Medulla oblongata (tissue), 1 donor: ENCODE measurements at regions not wholly inside any gene's neighbourhood (a gene's known extent, or its start where the extent isn't known, plus 50 kb on each side); places are given as distances from the start of the nearest gene placed in this dataset.
"Not testable (repeated sequence)": the region's sequence is repeated elsewhere in the genome, so short reads cannot be mapped to it uniquely, and the experiment has no call there.

Source experiments
- DNase-seq: peaks from one replicate; pipeline ENCODE4 v3.0.0-alpha.2; 2015; ENCODE audit errors: extremely low spot score

GRCh38 chr9:95584176-95584575 is 67.4 kb upstream of the PTCH1 start:
- DNase-seq, result no peak

GRCh38 chr9:95581900-95582299 is 65.1 kb upstream of the PTCH1 start:
- DNase-seq, result no peak

GRCh38 chr9:95580812-95581761 is 64.3 kb upstream of the PTCH1 start:
- DNase-seq, result no peak

- DNase-seq, result no peak
Observed at GRCh38 chr9:95574866-95575553, 58.2 kb upstream of the PTCH1 start.

DNA sequence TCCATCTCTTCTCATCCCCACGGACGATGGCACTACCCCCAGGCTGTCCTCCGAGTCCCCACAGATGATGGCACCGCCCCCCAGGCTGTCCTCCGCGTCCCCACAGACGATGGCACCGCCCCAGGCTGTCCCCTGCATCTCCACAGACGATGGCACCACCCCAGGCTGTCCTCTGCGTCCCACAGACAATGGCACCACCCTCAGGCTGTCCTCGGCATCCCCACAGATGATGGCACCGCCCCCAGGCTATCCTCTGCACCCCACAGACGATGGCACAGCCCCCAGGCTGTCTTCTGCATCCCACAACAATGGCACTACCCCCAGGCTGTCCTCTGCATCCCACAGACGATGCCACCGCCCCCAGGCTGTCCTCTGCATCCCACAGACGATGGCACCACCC is 57.4 kb upstream of the PTCH1 start:
- DNase-seq, result peak; percentile 12

GRCh38 chr9:95573463-95573862 is 56.7 kb upstream of the PTCH1 start:
- no peak for DNase-seq

DNA sequence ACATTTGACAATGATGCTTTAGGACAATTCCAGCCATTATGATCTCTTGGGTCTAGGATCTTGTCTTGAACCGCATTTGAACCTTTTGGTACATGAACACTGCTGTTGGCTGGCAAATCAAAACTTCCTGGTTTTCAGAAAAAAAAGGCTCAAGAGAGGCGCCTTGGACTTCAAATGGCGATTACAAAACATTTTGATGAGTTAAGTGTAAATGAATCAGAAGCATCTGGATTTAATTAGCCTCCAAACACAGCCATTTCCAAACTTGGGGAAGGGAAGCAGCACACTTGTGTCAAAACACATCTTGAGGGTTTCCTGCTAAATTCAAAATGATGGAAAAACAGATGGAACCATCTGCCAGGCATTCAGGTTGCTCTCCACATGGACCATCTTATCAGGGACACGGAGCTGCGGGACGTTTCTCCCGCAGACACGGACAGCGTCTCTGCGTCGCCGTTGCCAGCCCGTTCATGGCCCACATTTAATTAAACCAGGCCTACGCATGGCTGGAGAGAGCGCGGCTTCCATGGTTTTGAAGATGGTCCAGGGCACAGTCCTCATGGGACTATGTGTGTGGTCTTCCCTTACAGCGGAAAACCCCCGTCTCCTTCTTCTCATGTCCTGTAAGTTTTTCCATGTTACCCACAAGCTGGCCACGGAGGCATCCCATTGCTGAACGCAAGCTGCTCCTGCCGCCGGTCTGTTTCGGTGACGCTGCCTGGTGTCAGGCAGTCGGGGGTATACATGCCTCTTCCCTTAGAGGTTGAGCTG is 55.8 kb upstream of the PTCH1 start:
- no peak for DNase-seq

- no peak for DNase-seq
Observed at GRCh38 chr9:95570646-95571045, 53.9 kb upstream of the PTCH1 start.

DNA sequence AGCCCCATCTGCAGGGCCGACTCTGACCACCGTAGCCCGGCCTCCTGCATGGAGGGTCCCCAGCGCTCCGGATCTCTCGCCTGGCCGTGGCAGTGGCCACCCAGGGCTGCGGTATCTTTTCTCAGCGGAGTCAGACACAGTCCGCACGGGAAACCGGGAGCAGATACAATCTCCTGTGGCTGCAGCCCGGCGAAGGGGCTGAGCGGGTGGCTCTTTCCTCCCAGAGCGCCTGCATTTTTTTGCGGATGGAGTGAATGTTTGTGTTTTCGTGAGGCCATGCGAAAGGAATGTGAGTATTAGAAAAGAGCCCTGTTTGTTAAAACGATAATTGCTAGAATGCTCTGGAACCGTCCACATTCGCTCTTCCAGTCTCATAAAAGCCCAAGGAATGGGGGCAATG is 53.4 kb upstream of the PTCH1 start:
- no peak for DNase-seq

DNA sequence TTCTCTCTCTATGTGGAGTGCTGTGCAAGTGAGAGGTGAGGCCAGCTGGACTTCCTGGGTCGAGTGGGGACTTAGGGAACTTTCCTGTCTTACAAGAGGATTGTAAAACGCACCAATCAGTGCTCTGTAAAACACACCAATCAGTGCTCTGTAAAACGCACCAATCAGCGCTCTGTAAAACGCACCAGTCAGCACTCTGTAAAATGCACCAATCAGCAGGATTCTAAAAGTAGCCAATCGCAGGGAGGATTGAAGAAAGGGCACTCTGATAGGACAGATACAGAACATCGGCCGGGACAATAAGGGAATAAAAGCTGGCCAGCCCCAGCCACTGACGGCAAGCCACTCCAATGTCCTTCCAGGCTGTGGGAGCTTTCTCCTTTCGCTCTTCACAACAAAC is 52.0 kb upstream of the PTCH1 start:
- not testable (repeated sequence) for DNase-seq
